ENCODE measurements at regions not wholly inside any gene's neighbourhood (a gene's known extent, or its start where the extent isn't known, plus 50 kb on each side); places are given as distances from the start of the nearest gene placed in this dataset.

- no peak for TF ChIP-seq CTCF (IDR thresholded peaks at IDR 0.05; ENCODE audit: borderline replicate concordance, extremely low read depth, low read length, poor library complexity, severe bottlenecking)
- TF ChIP-seq EZH2 (IDR thresholded peaks at IDR 0.05; ENCODE audit: borderline replicate concordance, low read depth, low read length, severe bottlenecking): no peak
Observed at GRCh38 chr20:6426287-6426891, 303.6 kb upstream of the FERMT1 start.

All from DND-41 (cell line).